Left hindlimb (tissue), 1 donor: ENCODE measurements at regions not wholly inside any gene's neighbourhood (a gene's known extent, or its start where the extent isn't known, plus 50 kb on each side); places are given as distances from the start of the nearest gene placed in this dataset.
A peak's percentile ranks its signal among the peaks of the same experiment; 100 is the strongest.
"Not testable (repeated sequence)": the region's sequence is repeated elsewhere in the genome, so short reads cannot be mapped to it uniquely, and the experiment has no call there.

Experiments used
- DNase-seq: peaks from one replicate; pipeline ENCODE4 v3.0.0-alpha.2; 2018

- DNase-seq = peak; percentile 68
Observed at GRCh38 chr9:100714372-100715099, 136.7 kb downstream of the CAVIN4 start.

- DNase-seq = no peak
Observed at GRCh38 chr9:100715100-100715380, 137.2 kb downstream of the CAVIN4 start.

- no peak for DNase-seq
Observed at GRCh38 chr9:100718717-100719116, 140.8 kb downstream of the CAVIN4 start.

- DNase-seq = no peak
Observed at GRCh38 chr9:100720922-100721321, 143.0 kb downstream of the CAVIN4 start.

- no peak for DNase-seq
Observed at GRCh38 chr9:100724886-100725285, 147.0 kb downstream of the CAVIN4 start.

- DNase-seq = no peak
Observed at GRCh38 chr9:100725371-100725770, 147.5 kb downstream of the CAVIN4 start.

GRCh38 chr9:100729336-100729895 is 151.5 kb downstream of the CAVIN4 start:
- no peak for DNase-seq

- no peak for DNase-seq
Observed at GRCh38 chr9:100730086-100730485, 152.2 kb downstream of the CAVIN4 start.

- DNase-seq = no peak
Observed at GRCh38 chr9:100731038-100731556, 153.2 kb downstream of the CAVIN4 start.

GRCh38 chr9:100731557-100731956 is 153.7 kb downstream of the CAVIN4 start:
- DNase-seq = no peak

- no peak for DNase-seq
Observed at GRCh38 chr9:100739208-100739607, 161.3 kb downstream of the CAVIN4 start.

GRCh38 chr9:100739666-100740065 is 161.8 kb downstream of the CAVIN4 start:
- DNase-seq = no peak

GRCh38 chr9:100748930-100749329 is 171.1 kb downstream of the CAVIN4 start:
- not testable (repeated sequence) for DNase-seq

GRCh38 chr9:100756217-100756616 is 178.3 kb downstream of the CAVIN4 start:
- DNase-seq = no peak

- DNase-seq = no peak
Observed at GRCh38 chr9:100759215-100759614, 181.3 kb downstream of the CAVIN4 start.

GRCh38 chr9:100761276-100761802 is 183.5 kb downstream of the CAVIN4 start:
- DNase-seq = no peak

- DNase-seq = no peak
Observed at GRCh38 chr9:100774326-100774725, 196.4 kb downstream of the CAVIN4 start.

- no peak for DNase-seq
Observed at GRCh38 chr9:100774962-100775361, 197.1 kb downstream of the CAVIN4 start.

GRCh38 chr9:100775912-100776311 is 198.0 kb downstream of the CAVIN4 start:
- DNase-seq = no peak

- no peak for DNase-seq
Observed at GRCh38 chr9:100784755-100785154, 206.9 kb downstream of the CAVIN4 start.

GRCh38 chr9:100785946-100786345 is 208.1 kb downstream of the CAVIN4 start:
- no peak for DNase-seq

- DNase-seq = no peak
Observed at GRCh38 chr9:100794738-100795269, 216.9 kb downstream of the CAVIN4 start.

GRCh38 chr9:100803956-100804355 is 224.6 kb upstream of the PLPPR1 start:
- no peak for DNase-seq

GRCh38 chr9:100811643-100812042 is 216.9 kb upstream of the PLPPR1 start:
- no peak for DNase-seq
